ENCODE measurements at regions not wholly inside any gene's neighbourhood (a gene's known extent, or its start where the extent isn't known, plus 50 kb on each side); places are given as distances from the start of the nearest gene placed in this dataset.

DNA sequence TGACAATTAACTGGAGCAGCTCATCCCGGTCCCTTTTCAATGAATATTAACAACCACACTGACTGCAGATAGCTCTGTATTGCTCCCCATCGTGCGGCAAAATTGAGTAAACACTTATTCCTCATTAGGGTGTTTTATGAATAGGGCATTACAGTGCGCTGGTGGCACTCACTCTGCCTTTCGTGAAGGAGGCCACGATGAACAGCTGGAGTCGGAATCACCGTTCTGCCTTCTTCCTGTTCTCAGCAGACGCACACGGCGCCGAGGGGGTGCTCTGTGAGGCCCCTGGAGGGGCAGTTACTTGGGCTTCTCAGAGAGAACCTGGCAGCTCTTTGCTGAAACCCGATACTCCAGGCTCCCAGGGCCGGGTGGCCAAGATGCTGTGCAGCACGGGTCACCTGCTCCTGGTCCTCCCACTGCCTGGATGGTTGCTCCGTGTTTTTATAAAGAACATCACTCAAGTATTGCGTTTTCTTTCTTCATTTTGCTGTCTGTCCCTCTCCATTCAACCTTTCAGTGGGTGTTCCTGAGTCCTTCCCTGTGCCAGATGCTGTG, 241.9 kb downstream of the GLRX3 start:
- Histone ChIP-seq H3K4me3 (ENCODE audit: low read depth, low read length, poor library complexity, severe bottlenecking) (no peak overlapping the region), H3K9me2 (ENCODE audit: insufficient read depth, low read length) (no peaks in the 10 kb centered on the region), H3K4me1 (ENCODE audit: insufficient read depth, low read length, poor library complexity, severe bottlenecking) (no peaks in the 10 kb centered on the region), H3K27ac (ENCODE audit: low read depth, low read length, poor library complexity, severe bottlenecking) (no peak overlapping the region), H3K79me2 (ENCODE audit: insufficient read depth, low read depth, low read length) (no peaks in the 10 kb centered on the region), H3K9me3 (ENCODE audit: low read length) (no peaks in the 10 kb centered on the region), H4K20me1 (ENCODE audit: insufficient read depth, low read length) (no peaks in the 10 kb centered on the region), H3K4me2 (ENCODE audit: low read length) (no peak overlapping the region), H2AFZ (ENCODE audit: low read length) (no peak overlapping the region), H3K36me3 (ENCODE audit: insufficient read depth, low read length) (no peaks in the 10 kb centered on the region)
- ChIA-PET CTCF (ENCODE audit: unreplicated experiment) (no interaction called here), POLR2A (no interaction called here)
- intact Hi-C loops (cut with micrococcal nuclease; ENCODE audit: unreplicated experiment), result no loop called here
- DNase-seq (ENCODE audit: low spot score), result no peak
- no peak for TF ChIP-seq EZH2phosphoT487 (IDR thresholded peaks at IDR 0.05; ENCODE audit: borderline replicate concordance, low read depth, low read length)
- TF ChIP-seq, protein P1, sequence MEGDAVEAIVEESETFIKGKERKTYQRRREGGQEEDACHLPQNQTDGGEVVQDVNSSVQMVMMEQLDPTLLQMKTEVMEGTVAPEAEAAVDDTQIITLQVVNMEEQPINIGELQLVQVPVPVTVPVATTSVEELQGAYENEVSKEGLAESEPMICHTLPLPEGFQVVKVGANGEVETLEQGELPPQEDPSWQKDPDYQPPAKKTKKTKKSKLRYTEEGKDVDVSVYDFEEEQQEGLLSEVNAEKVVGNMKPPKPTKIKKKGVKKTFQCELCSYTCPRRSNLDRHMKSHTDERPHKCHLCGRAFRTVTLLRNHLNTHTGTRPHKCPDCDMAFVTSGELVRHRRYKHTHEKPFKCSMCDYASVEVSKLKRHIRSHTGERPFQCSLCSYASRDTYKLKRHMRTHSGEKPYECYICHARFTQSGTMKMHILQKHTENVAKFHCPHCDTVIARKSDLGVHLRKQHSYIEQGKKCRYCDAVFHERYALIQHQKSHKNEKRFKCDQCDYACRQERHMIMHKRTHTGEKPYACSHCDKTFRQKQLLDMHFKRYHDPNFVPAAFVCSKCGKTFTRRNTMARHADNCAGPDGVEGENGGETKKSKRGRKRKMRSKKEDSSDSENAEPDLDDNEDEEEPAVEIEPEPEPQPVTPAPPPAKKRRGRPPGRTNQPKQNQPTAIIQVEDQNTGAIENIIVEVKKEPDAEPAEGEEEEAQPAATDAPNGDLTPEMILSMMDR (conservative IDR thresholded peaks at IDR 0.05; ENCODE audit: low read length), result no peak
- BruUV-seq (replicated peaks), result no TSS peak

GRCh38 chr10:130378556-130379400, 242.6 kb downstream of the GLRX3 start:
- intact Hi-C loops (cut with micrococcal nuclease; ENCODE audit: unreplicated experiment), result no loop called here
- Histone ChIP-seq H3K4me3 (ENCODE audit: low read depth, low read length, poor library complexity, severe bottlenecking) (no peak overlapping the region), H2AFZ (ENCODE audit: low read length) (no peak overlapping the region), H3K27ac (ENCODE audit: low read depth, low read length, poor library complexity, severe bottlenecking) (no peak overlapping the region), H3K9me3 (ENCODE audit: low read length) (no peaks in the 10 kb centered on the region), H3K9me2 (ENCODE audit: insufficient read depth, low read length) (no peaks in the 10 kb centered on the region), H3K36me3 (ENCODE audit: insufficient read depth, low read length) (no peaks in the 10 kb centered on the region), H3K4me1 (ENCODE audit: insufficient read depth, low read length, poor library complexity, severe bottlenecking) (no peaks in the 10 kb centered on the region), H4K20me1 (ENCODE audit: insufficient read depth, low read length) (no peaks in the 10 kb centered on the region), H3K4me2 (ENCODE audit: low read length) (no peak overlapping the region), H3K79me2 (ENCODE audit: insufficient read depth, low read depth, low read length) (no peaks in the 10 kb centered on the region)
- ChIA-PET POLR2A (no interaction called here), CTCF (ENCODE audit: unreplicated experiment) (no interaction called here)
- DNase-seq (ENCODE audit: low spot score), result peak; percentile 1
- no TSS peak for BruUV-seq (replicated peaks)
- TF ChIP-seq, protein P1 (conservative IDR thresholded peaks at IDR 0.05; ENCODE audit: low read length), result no peak; the same call in 1 of the 2 replicates
- no peak for TF ChIP-seq EZH2phosphoT487 (IDR thresholded peaks at IDR 0.05; ENCODE audit: borderline replicate concordance, low read depth, low read length)

DNA sequence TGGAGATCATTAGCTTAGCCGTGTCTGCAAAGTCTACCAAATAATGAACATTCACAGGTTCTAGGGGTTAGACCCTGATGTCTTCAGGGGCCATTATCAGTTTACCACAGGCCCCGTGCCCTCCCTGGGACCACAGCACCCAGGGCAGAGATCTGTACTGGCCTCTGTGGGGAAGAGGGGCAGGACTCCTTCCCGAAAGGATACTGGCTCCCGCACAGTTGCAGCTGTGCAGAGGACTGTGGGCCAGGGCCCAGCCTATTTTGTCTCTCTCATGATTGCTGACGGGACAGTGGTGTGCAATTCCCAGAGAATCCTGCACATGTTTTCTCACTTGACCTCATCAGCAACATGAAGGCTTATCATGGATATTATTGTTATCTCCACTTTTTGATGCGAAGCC, 243.9 kb downstream of the GLRX3 start:
- Histone ChIP-seq H2AFZ (ENCODE audit: low read length) (no peak overlapping the region), H3K9me3 (ENCODE audit: low read length) (no peaks in the 10 kb centered on the region), H4K20me1 (ENCODE audit: insufficient read depth, low read length) (no peaks in the 10 kb centered on the region), H3K36me3 (ENCODE audit: insufficient read depth, low read length) (no peaks in the 10 kb centered on the region), H3K79me2 (ENCODE audit: insufficient read depth, low read depth, low read length) (no peaks in the 10 kb centered on the region), H3K4me3 (ENCODE audit: low read depth, low read length, poor library complexity, severe bottlenecking) (no peak overlapping the region), H3K4me2 (ENCODE audit: low read length) (no peak overlapping the region), H3K4me1 (ENCODE audit: insufficient read depth, low read length, poor library complexity, severe bottlenecking) (no peaks in the 10 kb centered on the region), H3K9me2 (ENCODE audit: insufficient read depth, low read length) (no peaks in the 10 kb centered on the region), H3K27ac (ENCODE audit: low read depth, low read length, poor library complexity, severe bottlenecking) (no peak overlapping the region)
- TF ChIP-seq, protein P1 (conservative IDR thresholded peaks at IDR 0.05; ENCODE audit: low read length), result no peak
- no peak for TF ChIP-seq EZH2phosphoT487 (IDR thresholded peaks at IDR 0.05; ENCODE audit: borderline replicate concordance, low read depth, low read length)
- no peak for DNase-seq (ENCODE audit: low spot score)
- ChIA-PET CTCF (ENCODE audit: unreplicated experiment) (no interaction called here), POLR2A (no interaction called here)
- intact Hi-C loops (cut with micrococcal nuclease; ENCODE audit: unreplicated experiment), result no loop called here
- BruUV-seq (replicated peaks), result no TSS peak
